Kidney epithelial cell (primary cell): ENCODE measurements at regions not wholly inside any gene's neighbourhood (a gene's known extent, or its start where the extent isn't known, plus 50 kb on each side); places are given as distances from the start of the nearest gene placed in this dataset.
A peak's percentile ranks its signal among the peaks of the same experiment; 100 is the strongest.
"Not testable (repeated sequence)": the region's sequence is repeated elsewhere in the genome, so short reads cannot be mapped to it uniquely, and the experiment has no call there.

Experiments used
- DNase-seq: peaks from one replicate; pipeline ENCODE4 v3.0.0-alpha.2; 2010; ENCODE audit warnings: low read depth
- H3K27me3 ChIP-seq: 2 replicates; pipeline ENCODE4 v1.6.0; 2011; ENCODE audit warnings: low read length; ENCODE audit not compliant: control insufficient read depth, insufficient read depth
- H3K36me3 ChIP-seq: 2 replicates; pipeline ENCODE4 v1.5.1; 2011; ENCODE audit warnings: low read length; ENCODE audit not compliant: control insufficient read depth, insufficient read depth
- H3K4me3 ChIP-seq: 2 replicates; pipeline ENCODE4 v1.5.1; 2011; ENCODE audit warnings: low read depth, mild to moderate bottlenecking, control low read depth, low read length
- TF ChIP-seq, protein P1 (sequence below): IDR thresholded peaks from 2 replicates; pipeline ENCODE4 v1.5.1; 2011; ENCODE audit warnings: mild to moderate bottlenecking, moderate library complexity, low read length, control low read depth, inconsistent platforms; ENCODE audit not compliant: insufficient read depth, poor library complexity, severe bottlenecking

DNA sequence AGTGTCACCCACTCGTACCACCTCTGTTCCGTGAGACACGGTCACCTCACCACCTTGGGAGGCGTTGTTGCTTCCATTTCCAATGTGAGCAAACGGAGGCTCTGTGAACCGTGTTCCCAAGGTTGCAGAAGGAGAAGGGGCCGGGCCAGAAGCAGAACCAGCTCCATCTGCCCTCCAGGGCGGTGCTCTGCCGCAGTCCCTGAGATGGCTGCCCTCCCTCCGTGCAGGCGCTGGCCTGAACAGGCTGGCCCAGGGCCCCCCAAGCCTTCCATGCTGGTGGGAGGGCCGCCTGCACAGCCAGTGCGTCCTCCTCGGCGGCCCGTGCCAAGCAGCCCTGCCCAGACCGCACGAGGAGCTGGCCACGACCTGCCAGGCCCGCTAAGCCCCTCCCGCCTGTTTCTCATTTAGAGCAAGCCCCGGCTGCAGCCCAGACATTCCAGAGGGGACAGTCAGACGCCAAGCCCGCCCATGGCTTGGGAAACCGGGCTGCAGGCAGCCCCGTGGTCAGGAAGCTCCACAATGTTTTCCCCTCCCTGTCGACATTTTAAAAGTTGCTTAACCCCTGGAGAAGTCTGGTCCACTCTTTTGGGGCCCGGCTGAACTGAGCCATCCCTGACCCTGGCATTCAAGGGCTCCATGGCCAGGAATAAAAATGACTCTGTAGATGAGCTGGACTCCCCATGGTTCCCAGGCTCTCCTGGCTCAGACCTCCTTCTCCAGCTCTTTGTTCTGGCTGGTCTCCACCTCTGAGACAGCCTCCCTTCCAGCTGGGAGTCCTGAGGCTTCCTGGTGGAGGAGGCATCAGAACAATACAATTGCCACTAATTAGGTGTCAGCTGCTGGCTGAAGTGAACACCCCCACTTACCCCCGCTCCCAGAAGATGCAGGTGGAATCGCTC is 236.0 kb downstream of the BCL11B start:
- Histone ChIP-seq H3K4me3 (no peak overlapping the region), H3K27me3 (no peaks in the 10 kb centered on the region), H3K36me3 (no peaks in the 10 kb centered on the region)
- DNase-seq = peak; percentile 77
- TF ChIP-seq, protein P1, sequence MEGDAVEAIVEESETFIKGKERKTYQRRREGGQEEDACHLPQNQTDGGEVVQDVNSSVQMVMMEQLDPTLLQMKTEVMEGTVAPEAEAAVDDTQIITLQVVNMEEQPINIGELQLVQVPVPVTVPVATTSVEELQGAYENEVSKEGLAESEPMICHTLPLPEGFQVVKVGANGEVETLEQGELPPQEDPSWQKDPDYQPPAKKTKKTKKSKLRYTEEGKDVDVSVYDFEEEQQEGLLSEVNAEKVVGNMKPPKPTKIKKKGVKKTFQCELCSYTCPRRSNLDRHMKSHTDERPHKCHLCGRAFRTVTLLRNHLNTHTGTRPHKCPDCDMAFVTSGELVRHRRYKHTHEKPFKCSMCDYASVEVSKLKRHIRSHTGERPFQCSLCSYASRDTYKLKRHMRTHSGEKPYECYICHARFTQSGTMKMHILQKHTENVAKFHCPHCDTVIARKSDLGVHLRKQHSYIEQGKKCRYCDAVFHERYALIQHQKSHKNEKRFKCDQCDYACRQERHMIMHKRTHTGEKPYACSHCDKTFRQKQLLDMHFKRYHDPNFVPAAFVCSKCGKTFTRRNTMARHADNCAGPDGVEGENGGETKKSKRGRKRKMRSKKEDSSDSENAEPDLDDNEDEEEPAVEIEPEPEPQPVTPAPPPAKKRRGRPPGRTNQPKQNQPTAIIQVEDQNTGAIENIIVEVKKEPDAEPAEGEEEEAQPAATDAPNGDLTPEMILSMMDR = peak; percentile 8

DNA sequence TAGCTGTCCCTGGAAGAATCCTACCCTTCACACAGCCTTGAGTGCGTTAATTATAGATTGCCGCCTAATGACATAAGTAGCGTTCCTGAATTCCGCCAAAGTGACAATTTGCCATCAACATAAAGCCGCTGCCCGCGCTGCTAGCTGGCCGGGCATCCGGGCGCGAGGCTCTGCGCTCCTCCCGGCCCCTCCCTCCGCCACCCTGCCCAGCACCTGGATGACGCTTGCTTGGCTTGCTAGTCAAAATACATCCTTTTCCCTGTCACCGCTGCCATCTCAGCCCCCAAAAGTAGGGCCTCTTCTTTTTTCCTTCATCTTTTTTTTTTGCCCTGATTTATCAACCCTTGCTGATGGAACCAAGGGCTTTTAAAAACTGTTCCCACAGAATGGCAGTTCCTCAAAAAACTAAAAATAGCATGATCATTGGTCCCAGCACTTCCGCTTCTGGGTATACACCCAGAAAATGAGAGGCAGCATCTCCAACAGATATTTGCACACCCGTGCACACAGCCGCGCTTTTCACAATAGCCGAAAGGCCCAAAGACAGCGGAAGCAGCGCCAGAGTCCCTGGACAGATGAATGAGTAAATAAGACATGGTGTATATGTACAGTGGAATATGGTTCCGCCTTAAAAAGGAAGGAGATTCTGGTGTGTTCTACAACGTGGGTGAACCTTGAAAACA is 235.2 kb downstream of the BCL11B start:
- DNase-seq = no peak
- Histone ChIP-seq H3K4me3 (no peak overlapping the region), H3K36me3 (no peaks in the 10 kb centered on the region), H3K27me3 (no peaks in the 10 kb centered on the region)
- TF ChIP-seq, protein P1 = no peak

DNA sequence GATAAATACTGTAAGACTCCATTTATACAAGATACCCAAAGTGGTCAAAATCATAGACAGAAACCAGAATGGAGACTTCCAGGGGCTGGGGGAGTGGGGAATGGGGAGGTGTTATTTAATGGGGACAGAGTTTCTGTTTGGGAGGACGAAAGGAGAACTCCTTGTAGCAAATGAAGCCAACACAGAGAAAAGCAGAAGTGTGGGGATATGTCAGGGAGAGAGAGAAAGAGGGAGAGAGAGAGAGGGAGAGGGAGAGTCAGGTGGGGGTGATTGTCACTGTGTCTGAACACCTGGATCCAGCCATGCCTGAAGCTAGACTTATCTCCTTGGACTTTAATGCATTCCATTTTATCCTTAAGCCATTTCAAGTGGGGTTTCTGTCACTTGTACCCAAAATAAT is 234.7 kb downstream of the BCL11B start:
- H3K27me3 ChIP-seq, H3K4me3 ChIP-seq, H3K36me3 ChIP-seq, DNase-seq: not testable (repeated sequence)

DNA sequence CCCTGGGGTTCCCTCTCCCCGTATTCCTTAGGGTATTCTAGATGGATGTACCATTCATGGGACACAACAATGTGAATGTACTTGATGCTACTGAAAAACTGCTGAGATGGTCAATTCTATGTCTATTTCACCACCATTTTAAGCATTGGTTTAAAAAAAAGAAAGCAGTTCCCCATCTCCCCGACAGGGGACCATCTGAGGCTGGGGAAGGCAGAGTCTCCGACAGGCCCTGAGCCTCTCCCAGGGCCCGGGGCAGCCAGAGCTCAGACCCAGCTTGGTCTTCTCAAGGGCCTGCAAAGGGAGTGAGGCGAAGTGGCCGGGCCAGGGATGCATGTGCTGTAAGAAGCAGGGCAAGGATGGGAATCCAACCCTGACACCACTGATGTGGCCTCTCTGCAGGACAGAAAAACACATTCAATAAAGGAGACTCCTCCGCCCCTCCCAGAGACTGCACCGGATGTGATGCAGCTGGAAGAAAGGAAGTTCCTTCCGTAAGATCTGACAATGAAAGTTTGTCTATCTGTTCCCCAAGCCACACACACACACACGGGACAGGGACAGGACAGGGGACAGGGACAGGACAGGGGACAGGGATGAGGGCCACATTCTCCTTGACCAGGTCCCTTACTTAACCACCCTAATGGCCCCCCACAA is 234.1 kb downstream of the BCL11B start:
- Histone ChIP-seq H3K27me3 (no peaks in the 10 kb centered on the region), H3K4me3 (no peak overlapping the region), H3K36me3 (no peaks in the 10 kb centered on the region)
- DNase-seq = no peak
- TF ChIP-seq, protein P1 = no peak

DNA sequence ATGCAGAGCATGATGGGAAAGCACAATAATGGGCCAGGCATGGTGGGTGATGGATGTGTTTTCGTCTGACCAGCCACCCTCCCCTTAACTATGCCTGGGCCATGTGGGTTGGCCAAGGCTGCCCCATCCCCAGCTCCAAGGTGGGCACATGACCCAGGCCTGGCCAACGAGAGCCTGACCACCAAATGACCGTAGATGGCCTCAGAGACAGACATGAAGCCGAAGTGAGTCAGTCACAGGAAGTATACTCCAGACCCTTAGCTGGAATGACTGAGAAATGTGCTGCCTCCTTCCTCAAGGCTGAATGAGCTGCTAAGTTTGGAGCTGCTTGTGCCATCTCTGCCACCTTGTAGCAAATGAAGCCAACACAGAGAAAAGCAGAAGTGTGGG is 233.6 kb downstream of the BCL11B start:
- no peaks in the 10 kb centered on the region for H3K36me3 ChIP-seq

More for the DNA sequence above, 233.6 kb downstream of the BCL11B start:
- DNase-seq = peak; percentile 49
- H3K27me3 ChIP-seq = no peaks in the 10 kb centered on the region
- TF ChIP-seq, protein P1 = no peak
- no peak overlapping the region for H3K4me3 ChIP-seq
